MCF 10A (cell line): ENCODE measurements at regions not wholly inside any gene's neighbourhood (a gene's known extent, or its start where the extent isn't known, plus 50 kb on each side); places are given as distances from the start of the nearest gene placed in this dataset.

Experiments
- BruUV-seq: library from RNA; stranded (reverse); fragments of 400-500 nt; replicated peaks from 2 replicates; lab custom pipeline; 2021; lab: Mats Ljungman, UMichigan
- CTCF ChIA-PET: fragments of 300-600 bp; sonication (Branson Sonifier 250); formaldehyde crosslinking; extraction: SDS; loops from one replicate; lab custom pipeline; 2021; ENCODE audit warnings: antibody characterized with exemption, inconsistent platforms; lab: Yijun Ruan, JAX
- POLR2A ChIA-PET: fragments of 300-600, 350-650 bp; sonication (Branson Sonifier 250); formaldehyde crosslinking; extraction: SDS; loops from one replicate; lab custom pipeline; 2020; ENCODE audit warnings: antibody characterized with exemption, inconsistent platforms; lab: Yijun Ruan, JAX
- DNase-seq: peaks from one replicate; pipeline ENCODE4 v3.0.0-alpha.2; 2018; ENCODE audit not compliant: unreplicated experiment
- H3K27ac Mint-ChIP-seq: one replicate; pipeline ENCODE4 v1.8.0; 2022; ENCODE audit warnings: mild to moderate bottlenecking, low read depth, mixed read lengths; ENCODE audit not compliant: unreplicated experiment
- H3K27me3 Mint-ChIP-seq: one replicate; pipeline ENCODE4 v1.8.0; 2022; ENCODE audit warnings: mixed read lengths; ENCODE audit not compliant: insufficient read depth, unreplicated experiment
- H3K36me3 Mint-ChIP-seq: one replicate; pipeline ENCODE4 v1.8.0; 2022; ENCODE audit warnings: mild to moderate bottlenecking, moderate library complexity, mixed read lengths; ENCODE audit not compliant: insufficient read depth, unreplicated experiment
- H3K4me1 Mint-ChIP-seq: one replicate; pipeline ENCODE4 v1.8.0; 2022; ENCODE audit warnings: mixed read lengths; ENCODE audit not compliant: insufficient read depth, unreplicated experiment
- H3K4me3 Mint-ChIP-seq: one replicate; pipeline ENCODE4 v1.8.0; 2022; ENCODE audit warnings: mild to moderate bottlenecking, moderate library complexity, mixed read lengths; ENCODE audit not compliant: unreplicated experiment
- H3K9me3 Mint-ChIP-seq: one replicate; pipeline ENCODE4 v1.8.0; 2022; ENCODE audit warnings: mixed read lengths; ENCODE audit not compliant: unreplicated experiment
- CTCF ChIP-seq: fragments of 200-600 bp; IDR thresholded peaks from one replicate; pipeline ENCODE4 v1.8.0; 2022; ENCODE audit warnings: antibody characterized with exemption, mild to moderate bottlenecking; ENCODE audit not compliant: unreplicated experiment
- intact Hi-C: fragments of 100-400 bp; cut with micrococcal nuclease; formaldehyde crosslinking; loops from 2 replicates; pipeline ENCODE4 v1.14.1; 2022

GRCh38 chrY:15773579-15773978 is 1249.2 kb downstream of the NLGN4Y start:
- no peak for DNase-seq
- H3K9me3 Mint-ChIP-seq, result no peaks in the 10 kb centered on the region
- H3K36me3 Mint-ChIP-seq, result no peaks in the 10 kb centered on the region
- no peaks in the 10 kb centered on the region for H3K27me3 Mint-ChIP-seq
- BruUV-seq, result no TSS peak
- ChIA-PET CTCF (no interaction called here), POLR2A (no interaction called here)
- no peaks in the 10 kb centered on the region for H3K4me1 Mint-ChIP-seq
- intact Hi-C loops, result no loop called here
- H3K27ac Mint-ChIP-seq, result no peak overlapping the region
- no peak for TF ChIP-seq CTCF
- no peak overlapping the region for H3K4me3 Mint-ChIP-seq

- no peaks in the 10 kb centered on the region for H3K9me3 Mint-ChIP-seq
- no peak for DNase-seq
- no peaks in the 10 kb centered on the region for H3K36me3 Mint-ChIP-seq
- intact Hi-C loops, result no loop called here
- BruUV-seq, result no TSS peak
- TF ChIP-seq CTCF, result no peak
- H3K4me3 Mint-ChIP-seq, result no peak overlapping the region
- ChIA-PET POLR2A (no interaction called here), CTCF (no interaction called here)
- H3K4me1 Mint-ChIP-seq, result no peaks in the 10 kb centered on the region
- no peaks in the 10 kb centered on the region for H3K27me3 Mint-ChIP-seq
- no peak overlapping the region for H3K27ac Mint-ChIP-seq
Measured at GRCh38 chrY:15775880-15776279, 1251.6 kb downstream of the NLGN4Y start.

- H3K36me3 Mint-ChIP-seq, result no peaks in the 10 kb centered on the region
- no TSS peak for BruUV-seq
- H3K27ac Mint-ChIP-seq, result no peak overlapping the region
- POLR2A ChIA-PET, result no interaction called here
- CTCF ChIA-PET, result no interaction called here
- H3K4me1 Mint-ChIP-seq, result no peaks in the 10 kb centered on the region
- TF ChIP-seq CTCF, result no peak
- no peak overlapping the region for H3K4me3 Mint-ChIP-seq
- intact Hi-C loops, result no loop called here
- no peak for DNase-seq
- no peaks in the 10 kb centered on the region for H3K27me3 Mint-ChIP-seq
- H3K9me3 Mint-ChIP-seq, result no peaks in the 10 kb centered on the region
Measured at GRCh38 chrY:15779891-15780290, 1255.6 kb downstream of the NLGN4Y start.

- no peak for DNase-seq
- intact Hi-C loops, result no loop called here
- no peaks in the 10 kb centered on the region for H3K27me3 Mint-ChIP-seq
- H3K27ac Mint-ChIP-seq, result no peak overlapping the region
- ChIA-PET CTCF (no interaction called here), POLR2A (no interaction called here)
- TF ChIP-seq CTCF, result no peak
- BruUV-seq, result no TSS peak
- H3K36me3 Mint-ChIP-seq, result no peaks in the 10 kb centered on the region
- no peaks in the 10 kb centered on the region for H3K9me3 Mint-ChIP-seq
- no peak overlapping the region for H3K4me3 Mint-ChIP-seq
- no peaks in the 10 kb centered on the region for H3K4me1 Mint-ChIP-seq
Measured at GRCh38 chrY:15800021-15800420, 1275.7 kb downstream of the NLGN4Y start.
